ENCODE measurements at regions not wholly inside any gene's neighbourhood (a gene's known extent, or its start where the extent isn't known, plus 50 kb on each side); places are given as distances from the start of the nearest gene placed in this dataset.

GRCh38 chr3:72397586-72397985 lies 450.7 kb downstream of the SHQ1 start:
- TF ChIP-seq CTCF (IDR thresholded peaks at IDR 0.05) = no peak
- no peak for TF ChIP-seq ZFX (IDR thresholded peaks at IDR 0.05; ENCODE audit: borderline replicate concordance)
